ENCODE measurements at regions not wholly inside any gene's neighbourhood (a gene's known extent, or its start where the extent isn't known, plus 50 kb on each side); places are given as distances from the start of the nearest gene placed in this dataset.

DNA sequence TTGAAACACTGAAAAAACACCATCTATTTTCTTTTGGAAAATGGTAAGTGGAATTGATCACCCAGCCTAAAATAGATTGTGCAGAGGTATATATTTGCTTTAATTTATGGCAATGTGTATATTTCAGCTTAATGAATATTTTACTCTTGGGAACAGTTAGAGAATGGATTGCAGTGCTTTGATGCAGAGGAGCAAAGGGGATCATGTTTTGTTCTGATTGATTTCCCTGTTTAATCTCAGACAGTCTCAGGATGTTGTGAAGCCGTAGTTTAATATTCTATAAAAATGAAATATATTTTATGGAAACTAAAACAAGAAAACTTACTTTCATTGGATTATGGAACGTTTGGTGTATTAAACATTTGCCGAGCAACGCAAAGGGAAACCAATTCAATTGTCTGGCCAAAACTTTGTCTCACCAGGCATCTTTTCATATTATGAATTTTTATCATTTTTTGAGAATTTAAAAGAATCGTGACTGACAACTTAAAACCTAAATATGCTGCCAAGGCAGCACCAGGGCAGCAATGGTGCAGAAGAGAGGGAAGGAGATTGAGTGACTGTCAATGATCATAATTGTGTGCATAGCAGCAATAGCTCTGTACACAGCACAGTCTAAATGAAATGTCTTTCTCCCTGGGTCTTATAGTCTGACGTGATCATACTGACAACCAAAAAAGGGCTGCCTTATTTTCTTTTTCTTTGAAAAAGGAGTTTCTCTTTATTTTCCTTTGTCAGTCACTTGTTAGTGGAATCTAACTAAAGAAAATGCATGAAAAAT is 105.5 kb upstream of the EPHA7 start:
- no peak for DNase-seq (ENCODE audit: low spot score)

DNA sequence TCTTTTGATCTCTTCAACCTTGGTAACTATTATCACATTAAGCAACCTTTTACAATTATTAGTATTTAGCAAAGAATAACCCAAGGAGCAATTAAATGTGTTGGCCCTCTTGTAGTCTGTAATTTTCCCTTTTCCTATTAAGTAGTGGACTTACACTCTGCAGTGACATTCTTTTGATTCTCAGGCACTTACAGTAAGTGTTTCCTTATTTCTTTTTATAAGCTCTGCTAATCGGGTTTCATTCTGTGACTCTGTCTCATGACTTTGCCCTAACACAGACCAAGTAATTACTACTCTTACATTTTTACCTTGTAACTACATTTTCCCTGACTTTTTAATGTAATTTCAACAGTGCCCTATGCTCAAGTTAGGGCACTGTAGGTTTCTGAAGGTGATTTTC is 104.0 kb upstream of the EPHA7 start:
- no peak for DNase-seq (ENCODE audit: low spot score)

DNA sequence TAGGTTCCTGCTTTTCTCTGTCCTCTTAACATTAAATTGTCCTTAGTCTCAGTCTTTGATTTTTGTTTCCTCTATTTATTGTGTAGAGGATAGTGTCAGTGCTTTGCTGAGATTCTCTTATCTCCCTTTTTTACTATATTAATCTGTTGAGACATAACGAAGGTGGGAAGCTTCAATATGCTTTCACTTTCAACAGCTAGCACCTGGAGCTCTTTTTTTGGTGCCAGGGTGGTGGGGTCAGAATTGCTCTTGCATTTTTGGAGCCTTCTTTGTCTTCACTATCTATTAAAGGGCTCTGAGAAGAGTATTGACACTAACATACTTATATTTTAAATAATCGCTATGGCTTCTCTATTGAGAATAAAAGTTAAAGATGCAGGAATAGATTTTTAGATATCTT is 97.1 kb upstream of the EPHA7 start:
- no peak for DNase-seq (ENCODE audit: low spot score)

DNA sequence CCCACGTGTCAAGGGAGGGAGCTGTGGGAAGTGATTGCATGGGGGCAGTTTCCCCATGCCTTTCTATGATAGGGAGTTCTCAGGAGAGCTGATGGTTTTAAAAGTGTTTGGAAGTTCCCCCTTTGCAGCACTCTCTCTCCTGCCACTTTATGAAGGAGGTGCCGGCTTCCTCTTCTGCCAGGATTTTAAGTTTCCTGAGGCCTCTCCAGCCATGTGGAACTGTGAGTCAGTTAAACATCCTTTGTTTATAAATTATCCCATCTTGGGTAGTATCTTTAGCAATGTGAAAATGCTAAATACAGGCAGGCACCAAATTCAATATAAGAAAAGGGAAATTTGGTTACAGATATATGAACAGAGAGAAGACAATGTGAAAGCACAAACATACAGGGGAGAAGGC is 96.4 kb upstream of the EPHA7 start:
- DNase-seq (ENCODE audit: low spot score), result no peak

DNA sequence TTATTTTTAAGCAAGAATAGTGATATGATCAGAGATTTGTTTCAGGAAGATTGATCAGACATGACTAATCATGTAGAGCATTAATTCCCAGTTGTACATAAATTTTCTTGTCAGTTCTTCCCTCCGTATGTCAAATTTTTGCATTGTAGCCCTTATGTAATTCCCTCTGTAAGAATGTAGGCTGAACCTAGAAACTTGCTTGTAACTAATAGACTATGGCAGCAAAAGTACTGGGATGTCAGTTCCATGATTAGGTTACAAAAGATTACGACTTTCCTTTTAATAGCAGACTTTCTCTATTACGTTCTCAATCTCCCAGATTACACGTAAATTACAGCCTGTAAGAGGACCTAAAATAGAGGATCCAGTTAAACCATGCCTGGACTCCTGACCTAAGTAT is 79.4 kb upstream of the EPHA7 start:
- DNase-seq (ENCODE audit: low spot score), result no peak

DNA sequence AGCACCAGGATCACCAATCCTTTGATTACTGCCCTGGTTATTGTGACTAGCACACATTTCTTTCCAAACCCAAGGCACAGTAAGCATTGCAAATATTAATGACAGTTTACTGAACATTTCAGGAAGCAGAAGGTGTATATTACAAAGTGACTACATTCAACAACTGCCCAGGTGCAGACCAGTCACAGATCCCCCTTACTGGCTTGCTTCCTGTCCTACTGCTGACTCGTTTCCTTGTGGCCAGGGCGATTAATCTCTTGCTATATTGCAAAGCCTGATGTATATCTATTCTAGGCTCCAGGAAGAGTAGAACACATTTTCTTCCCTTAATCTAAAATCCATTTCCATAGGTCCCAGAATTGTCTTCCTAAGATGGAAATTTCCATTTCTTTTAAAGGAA is 77.2 kb upstream of the EPHA7 start:
- no peak for DNase-seq (ENCODE audit: low spot score)

DNA sequence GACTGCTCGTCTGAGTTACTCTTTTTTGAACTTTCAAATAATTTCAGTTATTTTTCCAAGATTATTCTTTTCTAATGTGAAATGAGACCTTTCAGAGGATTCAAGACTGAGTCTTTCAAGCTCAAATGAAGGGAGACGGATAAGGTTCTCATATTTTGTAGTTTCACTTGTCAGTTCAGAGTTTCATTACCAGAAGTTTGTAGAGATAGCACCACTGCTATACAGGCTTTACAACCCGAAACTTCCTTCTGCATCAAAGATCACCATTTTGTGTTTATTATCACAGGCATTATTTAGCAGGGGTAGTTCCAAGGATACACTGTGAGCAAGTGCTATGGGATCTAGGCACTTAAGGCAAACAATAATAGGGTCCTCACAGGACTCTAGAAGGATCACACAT is 74.7 kb upstream of the EPHA7 start:
- no peak for DNase-seq (ENCODE audit: low spot score)

DNA sequence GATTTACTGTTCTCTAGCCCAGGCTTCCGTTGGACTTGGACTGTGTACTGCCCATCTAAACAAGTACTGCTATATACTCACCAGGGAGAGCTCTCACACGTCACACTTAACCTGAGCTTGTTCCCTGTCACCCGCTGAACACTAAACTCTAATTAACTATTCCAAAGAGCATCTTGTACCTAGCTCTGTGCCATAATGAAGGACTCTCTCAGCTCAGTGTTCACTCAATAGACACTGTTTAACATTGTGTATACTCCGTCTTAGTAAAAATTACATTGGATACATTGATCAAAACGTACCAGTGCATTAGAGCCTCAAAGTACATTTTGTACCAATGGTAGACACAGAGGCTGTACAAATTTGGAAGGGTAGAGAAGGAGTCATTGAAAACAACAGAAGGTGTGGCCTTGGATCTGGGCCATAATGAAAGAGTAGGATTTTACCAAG is 55.4 kb upstream of the EPHA7 start:
- DNase-seq (ENCODE audit: low spot score), result no peak

DNA sequence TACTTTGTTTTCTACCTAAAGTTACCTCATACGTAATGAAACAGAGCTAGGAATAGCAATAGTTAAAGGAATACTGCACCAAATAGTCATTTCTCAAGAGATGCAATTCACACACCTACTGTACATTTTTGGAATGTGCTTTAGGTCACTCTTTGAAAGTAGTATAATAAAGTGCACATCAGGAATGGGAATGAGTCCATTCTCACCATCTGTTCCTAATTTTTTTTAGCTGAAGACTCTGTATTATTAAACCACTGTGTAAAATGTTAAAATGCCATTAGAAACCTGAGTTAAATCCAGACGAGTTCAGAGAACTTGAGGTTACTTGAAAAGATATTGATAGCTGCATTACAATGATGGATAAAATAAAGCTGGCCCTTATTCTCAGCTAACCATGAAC is 51.9 kb upstream of the EPHA7 start:
- DNase-seq (ENCODE audit: low spot score), result no peak
